SK-N-SH (cell line): ENCODE measurements at regions not wholly inside any gene's neighbourhood (a gene's known extent, or its start where the extent isn't known, plus 50 kb on each side); places are given as distances from the start of the nearest gene placed in this dataset.

Experiments
- CTCF ChIA-PET: fragments of 300-600, 350-600 bp; formaldehyde crosslinking; extraction: SDS; loops from one replicate; lab custom pipeline; 2021; lab: Yijun Ruan, JAX
- POLR2A ChIA-PET: fragments of 350-600 bp; sonication (Branson Sonifier 250); formaldehyde crosslinking; extraction: SDS; loops from one replicate; lab custom pipeline; 2020; ENCODE audit warnings: antibody characterized with exemption, inconsistent platforms; lab: Yijun Ruan, JAX
- DNase-seq: peaks from one replicate; pipeline ENCODE4 v3.0.0; 2012
- H2AFZ ChIP-seq: fragments of 200-600 bp; sonication (generic); 2 replicates; pipeline ENCODE4 v1.8.1; 2016; ENCODE audit warnings: antibody characterized with exemption, mild to moderate bottlenecking, low read depth
- H3F3A ChIP-seq: fragments of 200-600 bp; sonication (generic); replicated peaks from 2 replicates; pipeline ENCODE3; 2016; ENCODE audit warnings: antibody characterized with exemption, mild to moderate bottlenecking; ENCODE audit not compliant: insufficient read depth
- H3K27ac ChIP-seq, 2 experiments: fragments of 200-500 bp in 1 of 2; fragments of 200-600 bp in 1 of 2; sonication (Bioruptor generic) in 1 of 2; sonication (generic), shearing (Covaris generic) in 1 of 2; 2 replicates each; pipeline versions ENCODE4 v1.5.1 to v1.6.1; 2014 to 2016; ENCODE audit warnings: low read depth in 2 of 2, inconsistent platforms in 1 of 2, low read length in 1 of 2, mild to moderate bottlenecking in 1 of 2, mixed read lengths in 1 of 2
- H3K27me3 ChIP-seq: fragments of 200-600 bp; sonication (generic), shearing (Covaris generic); 2 replicates; pipeline ENCODE4 v1.6.1; 2016; ENCODE audit warnings: mixed run types; ENCODE audit not compliant: insufficient read depth
- H3K36me3 ChIP-seq, 2 experiments: fragments of 200-500 bp in 1 of 2; fragments of 200-600 bp in 1 of 2; sonication (Bioruptor generic) in 1 of 2; sonication (generic) in 1 of 2; replicated peaks in 1 of 2; 2 replicates each; pipeline versions ENCODE3 to v1.5.1; 2014 to 2016; ENCODE audit warnings: low read length in 1 of 2, mild to moderate bottlenecking in 1 of 2; ENCODE audit not compliant: insufficient read depth in 2 of 2, control insufficient read depth in 1 of 2
- H3K4me1 ChIP-seq, 2 experiments: fragments of 200-500 bp in 1 of 2; fragments of 200-600 bp in 1 of 2; sonication (Bioruptor generic) in 1 of 2; sonication (generic), shearing (Covaris generic) in 1 of 2; 2 replicates each; pipeline versions ENCODE4 v1.5.1 to v1.6.1; 2014 to 2016; ENCODE audit warnings: low read depth in 1 of 2, low read length in 1 of 2, mixed run types in 1 of 2; ENCODE audit not compliant: insufficient read depth in 2 of 2, control insufficient read depth in 1 of 2
- H3K4me2 ChIP-seq: fragments of 200-600 bp; sonication (generic), shearing (Covaris generic); 2 replicates; pipeline ENCODE4 v1.6.1; 2017; ENCODE audit warnings: mixed run types
- H3K4me3 ChIP-seq, 2 experiments: fragments of 200-500 bp in 1 of 2; fragments of 200-600 bp in 1 of 2; sonication (Bioruptor generic) in 1 of 2; sonication (generic), shearing (Covaris generic) in 1 of 2; 2 replicates each; pipeline versions ENCODE4 v1.5.1 to v1.8.1; 2014 to 2016; ENCODE audit warnings: low read depth in 2 of 2, inconsistent platforms in 1 of 2, low read length in 1 of 2, mild to moderate bottlenecking in 1 of 2, mixed read lengths in 1 of 2, moderate library complexity in 1 of 2
- H3K79me2 ChIP-seq: fragments of 200-600 bp; sonication (generic); 2 replicates; pipeline ENCODE4 v1.8.1; 2017; ENCODE audit warnings: mild to moderate bottlenecking; ENCODE audit not compliant: insufficient read depth
- H3K9ac ChIP-seq: fragments of 200-600 bp; sonication (generic); 2 replicates; pipeline ENCODE4 v1.6.1; 2017; ENCODE audit warnings: mixed run types
- H3K9me2 ChIP-seq: fragments of 200-600 bp; sonication (generic); 2 replicates; pipeline ENCODE4 v1.6.1; 2017; ENCODE audit warnings: mixed run types
- H3K9me3 ChIP-seq: fragments of 200-600 bp; sonication (generic); 2 replicates; pipeline ENCODE4 v1.6.1; 2017; ENCODE audit warnings: mixed run types, mild to moderate bottlenecking, moderate library complexity
- H4K20me1 ChIP-seq: fragments of 200-600 bp; sonication (generic); 2 replicates; pipeline ENCODE4 v1.6.1; 2017; ENCODE audit warnings: mild to moderate bottlenecking, mixed run types; ENCODE audit not compliant: insufficient read depth
- EP300 ChIP-seq, 2 experiments: IDR thresholded peaks; 2 replicates each; pipeline versions ENCODE4 v1.4.0 to v1.6.1; 2012; ENCODE audit warnings: borderline replicate concordance in 1 of 2, low read depth in 1 of 2, low read length in 1 of 2
- FOSL2 ChIP-seq: IDR thresholded peaks from 2 replicates; pipeline ENCODE4 v1.4.0; 2012; ENCODE audit warnings: low read depth, mild to moderate bottlenecking, moderate library complexity, borderline replicate concordance
- FOXJ3 ChIP-seq: sonication (generic); formaldehyde crosslinking; IDR thresholded peaks from 2 replicates; pipeline ENCODE4 v1.5.1; 2020; ENCODE audit warnings: mild to moderate bottlenecking, missing genetic modification reagents
- FOXM1 ChIP-seq: IDR thresholded peaks from 2 replicates; pipeline ENCODE4 v1.4.0; 2012; ENCODE audit warnings: low read depth, mild to moderate bottlenecking
- GABPA ChIP-seq: IDR thresholded peaks from 2 replicates; pipeline ENCODE4 v1.4.0; 2012; ENCODE audit warnings: low read depth, mild to moderate bottlenecking
- GATA2 ChIP-seq: sonication (generic); formaldehyde crosslinking; IDR thresholded peaks from 2 replicates; pipeline ENCODE4 v1.5.0; 2020; ENCODE audit warnings: mild to moderate bottlenecking, missing genetic modification reagents
- JUND ChIP-seq: IDR thresholded peaks from 2 replicates; pipeline ENCODE4 v1.4.0; 2012
- MEF2A ChIP-seq: IDR thresholded peaks from 2 replicates; pipeline ENCODE4 v1.4.0; 2012; ENCODE audit warnings: low read depth, borderline replicate concordance
- MXI1 ChIP-seq: IDR thresholded peaks from 2 replicates; pipeline ENCODE4 v1.6.1; 2012; ENCODE audit warnings: mild to moderate bottlenecking, low read depth, low read length, improper control_type of control experiment
- NFIC ChIP-seq: IDR thresholded peaks from 2 replicates; pipeline ENCODE4 v1.4.0; 2012; ENCODE audit warnings: borderline replicate concordance
- POLR2AphosphoS5 ChIP-seq: IDR thresholded peaks from 2 replicates; pipeline ENCODE4 v1.6.1; 2012; ENCODE audit warnings: low read depth, low read length
- RAD21 ChIP-seq: IDR thresholded peaks from 2 replicates; pipeline ENCODE4 v1.6.1; 2012; ENCODE audit warnings: mild to moderate bottlenecking, low read length
- RCOR1 ChIP-seq: fragments of 150-350 bp; IDR thresholded peaks from 2 replicates; pipeline ENCODE4 v1.6.1; 2017; ENCODE audit warnings: antibody characterized with exemption, low read length
- RXRA ChIP-seq: IDR thresholded peaks from 2 replicates; pipeline ENCODE4 v1.4.0; 2012; ENCODE audit warnings: low read depth, mild to moderate bottlenecking, borderline replicate concordance
- SMC3 ChIP-seq: IDR thresholded peaks from 2 replicates; pipeline ENCODE4 v1.6.1; 2012; ENCODE audit warnings: low read depth, low read length, improper control_type of control experiment
- USF1 ChIP-seq: IDR thresholded peaks from 2 replicates; pipeline ENCODE4 v1.4.0; 2012; ENCODE audit warnings: low read depth, borderline replicate concordance
- USF2 ChIP-seq: fragments of 150-350 bp; IDR thresholded peaks from 2 replicates; pipeline ENCODE4 v1.6.1; 2017; ENCODE audit warnings: antibody characterized with exemption, low read length, low read depth, borderline replicate concordance
- WGBS: methylation state at CpG from one replicate; pipeline ENCODE4 v1.1.6; 2017; ENCODE audit warnings: low lambda C conversion rate; 5-methylcytosine and 5-hydroxymethylcytosine counted together
- TF ChIP-seq, protein P1 (sequence below): fragments of 200-600 bp; sonication (generic); IDR thresholded peaks from 2 replicates; pipeline ENCODE4 v1.6.1; 2017; ENCODE audit warnings: antibody characterized with exemption, mild to moderate bottlenecking, moderate library complexity
- TF ChIP-seq, protein P2 (sequence below): IDR thresholded peaks from 2 replicates; pipeline ENCODE4 v1.4.0; 2012; ENCODE audit warnings: low read depth, borderline replicate concordance

GRCh38 chr4:43345323-43345925, 452.9 kb downstream of the GRXCR1 start (continued):
- no peak for TF ChIP-seq GATA2 (CRISPR knock-in tag)

DNA sequence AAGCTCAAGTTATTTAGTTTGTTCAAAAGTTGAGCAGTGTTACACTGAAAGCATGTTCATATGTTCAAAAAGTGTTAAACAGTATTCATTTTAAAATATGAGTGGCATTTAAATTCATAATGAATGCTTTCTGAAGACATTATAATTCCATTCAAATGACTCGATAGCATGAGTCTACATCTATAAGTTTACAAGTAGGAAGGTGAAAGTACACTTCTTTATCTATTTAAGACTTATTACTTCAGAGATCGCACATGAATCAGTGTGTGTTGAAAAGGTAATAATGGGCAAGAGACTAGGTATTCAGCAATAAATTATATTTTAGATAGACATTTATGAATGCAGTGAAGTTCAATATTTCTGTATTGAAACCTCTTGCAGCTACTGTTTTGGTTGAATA, 456.1 kb downstream of the GRXCR1 start:
- CTCF ChIA-PET: no interaction called here
- WGBS: 26% methylated on average over 2 of the region's 2 CpGs
- no peak for DNase-seq
- Histone ChIP-seq H3K9ac (no peak overlapping the region), H3F3A (no peaks in the 10 kb centered on the region), H4K20me1 (no peaks in the 10 kb centered on the region), H3K27ac (no peak overlapping the region), H3K4me1 (no peaks in the 10 kb centered on the region), H3K4me3 (no peak overlapping the region), H3K27me3 (no peaks in the 10 kb centered on the region), H3K36me3 (no peaks in the 10 kb centered on the region), H3K9me2 (no peaks in the 10 kb centered on the region), H3K9me3 (no peaks in the 10 kb centered on the region), H2AFZ (no peak overlapping the region; the same call in 1 of the 2 replicates), H3K4me2 (no peak overlapping the region), H3K79me2 (no peaks in the 10 kb centered on the region)
- no peak for TF ChIP-seq FOXJ3 (CRISPR knock-in tag)
- TF ChIP-seq FOSL2: no peak
- no peak for TF ChIP-seq FOXM1
- no peak for TF ChIP-seq USF2
- TF ChIP-seq, protein P1, sequence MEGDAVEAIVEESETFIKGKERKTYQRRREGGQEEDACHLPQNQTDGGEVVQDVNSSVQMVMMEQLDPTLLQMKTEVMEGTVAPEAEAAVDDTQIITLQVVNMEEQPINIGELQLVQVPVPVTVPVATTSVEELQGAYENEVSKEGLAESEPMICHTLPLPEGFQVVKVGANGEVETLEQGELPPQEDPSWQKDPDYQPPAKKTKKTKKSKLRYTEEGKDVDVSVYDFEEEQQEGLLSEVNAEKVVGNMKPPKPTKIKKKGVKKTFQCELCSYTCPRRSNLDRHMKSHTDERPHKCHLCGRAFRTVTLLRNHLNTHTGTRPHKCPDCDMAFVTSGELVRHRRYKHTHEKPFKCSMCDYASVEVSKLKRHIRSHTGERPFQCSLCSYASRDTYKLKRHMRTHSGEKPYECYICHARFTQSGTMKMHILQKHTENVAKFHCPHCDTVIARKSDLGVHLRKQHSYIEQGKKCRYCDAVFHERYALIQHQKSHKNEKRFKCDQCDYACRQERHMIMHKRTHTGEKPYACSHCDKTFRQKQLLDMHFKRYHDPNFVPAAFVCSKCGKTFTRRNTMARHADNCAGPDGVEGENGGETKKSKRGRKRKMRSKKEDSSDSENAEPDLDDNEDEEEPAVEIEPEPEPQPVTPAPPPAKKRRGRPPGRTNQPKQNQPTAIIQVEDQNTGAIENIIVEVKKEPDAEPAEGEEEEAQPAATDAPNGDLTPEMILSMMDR: no peak
- TF ChIP-seq NFIC: no peak
- POLR2A ChIA-PET: no interaction called here

GRCh38 chr4:43351970-43352806, 459.7 kb downstream of the GRXCR1 start:
- no peaks in the 10 kb centered on the region for H3K27me3 ChIP-seq
- no peak overlapping the region for H3K9ac ChIP-seq
- H3K9me2 ChIP-seq: no peaks in the 10 kb centered on the region
- no peaks in the 10 kb centered on the region for H3K79me2 ChIP-seq
- H4K20me1 ChIP-seq: no peaks in the 10 kb centered on the region
- no peak overlapping the region for H2AFZ ChIP-seq
- ChIA-PET POLR2A (no interaction called here), CTCF (no interaction called here)
- H3K4me1 ChIP-seq: no peaks in the 10 kb centered on the region
- H3K4me2 ChIP-seq: no peak overlapping the region
- WGBS: 0% methylated on average over 1 of the region's 1 CpG
- H3K4me3 ChIP-seq: no peak overlapping the region
- no peaks in the 10 kb centered on the region for H3F3A ChIP-seq
- no peaks in the 10 kb centered on the region for H3K36me3 ChIP-seq
- no peak for DNase-seq
- H3K27ac ChIP-seq: no peak overlapping the region
- no peaks in the 10 kb centered on the region for H3K9me3 ChIP-seq
- TF ChIP-seq RAD21 (no peak), MXI1 (no peak), RXRA (no peak), MEF2A (no peak), USF1 (no peak), USF2 (no peak), GATA2 (CRISPR knock-in tag) (no peak), POLR2AphosphoS5 (no peak), SMC3 (no peak), EP300 (IDR thresholded peaks at IDR 0.05; ENCODE audit: borderline replicate concordance in 1 of 2, low read depth in 1 of 2, low read length in 1 of 2) (no peak), RCOR1 (no peak), GABPA (no peak), JUND (no peak)
- TF ChIP-seq, protein P2, sequence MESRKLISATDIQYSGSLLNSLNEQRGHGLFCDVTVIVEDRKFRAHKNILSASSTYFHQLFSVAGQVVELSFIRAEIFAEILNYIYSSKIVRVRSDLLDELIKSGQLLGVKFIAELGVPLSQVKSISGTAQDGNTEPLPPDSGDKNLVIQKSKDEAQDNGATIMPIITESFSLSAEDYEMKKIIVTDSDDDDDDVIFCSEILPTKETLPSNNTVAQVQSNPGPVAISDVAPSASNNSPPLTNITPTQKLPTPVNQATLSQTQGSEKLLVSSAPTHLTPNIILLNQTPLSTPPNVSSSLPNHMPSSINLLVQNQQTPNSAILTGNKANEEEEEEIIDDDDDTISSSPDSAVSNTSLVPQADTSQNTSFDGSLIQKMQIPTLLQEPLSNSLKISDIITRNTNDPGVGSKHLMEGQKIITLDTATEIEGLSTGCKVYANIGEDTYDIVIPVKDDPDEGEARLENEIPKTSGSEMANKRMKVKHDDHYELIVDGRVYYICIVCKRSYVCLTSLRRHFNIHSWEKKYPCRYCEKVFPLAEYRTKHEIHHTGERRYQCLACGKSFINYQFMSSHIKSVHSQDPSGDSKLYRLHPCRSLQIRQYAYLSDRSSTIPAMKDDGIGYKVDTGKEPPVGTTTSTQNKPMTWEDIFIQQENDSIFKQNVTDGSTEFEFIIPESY: no peak
